SK-N-SH (cell line): ENCODE measurements at regions not wholly inside any gene's neighbourhood (a gene's known extent, or its start where the extent isn't known, plus 50 kb on each side); places are given as distances from the start of the nearest gene placed in this dataset.

ENCODE experiments used
- EP300 ChIP-seq, 2 experiments: IDR thresholded peaks; 2 replicates each; pipeline versions ENCODE4 v1.4.0 to v1.6.1; 2012; ENCODE audit warnings: borderline replicate concordance in 1 of 2, low read depth in 1 of 2, low read length in 1 of 2
- MXI1 ChIP-seq: IDR thresholded peaks from 2 replicates; pipeline ENCODE4 v1.6.1; 2012; ENCODE audit warnings: mild to moderate bottlenecking, low read depth, low read length, improper control_type of control experiment

- no peak for TF ChIP-seq MXI1
- TF ChIP-seq EP300 (IDR thresholded peaks at IDR 0.05; ENCODE audit: borderline replicate concordance in 1 of 2, low read depth in 1 of 2, low read length in 1 of 2) = no peak
Observed at GRCh38 chr9:107218829-107219485, 64.1 kb upstream of the RAD23B start.
